HG02943 (cell line): ENCODE measurements at regions not wholly inside any gene's neighbourhood (a gene's known extent, or its start where the extent isn't known, plus 50 kb on each side); places are given as distances from the start of the nearest gene placed in this dataset.
"Not testable (repeated sequence)": the region's sequence is repeated elsewhere in the genome, so short reads cannot be mapped to it uniquely, and the experiment has no call there.

Source experiments
- ATAC-seq: cut with Tn5 transposase; IDR thresholded peaks from one replicate; pipeline ENCODE4 v1.9.1; 2021; ENCODE audit warnings: mild to moderate bottlenecking, low read depth, moderate library complexity; ENCODE audit not compliant: unreplicated experiment

DNA sequence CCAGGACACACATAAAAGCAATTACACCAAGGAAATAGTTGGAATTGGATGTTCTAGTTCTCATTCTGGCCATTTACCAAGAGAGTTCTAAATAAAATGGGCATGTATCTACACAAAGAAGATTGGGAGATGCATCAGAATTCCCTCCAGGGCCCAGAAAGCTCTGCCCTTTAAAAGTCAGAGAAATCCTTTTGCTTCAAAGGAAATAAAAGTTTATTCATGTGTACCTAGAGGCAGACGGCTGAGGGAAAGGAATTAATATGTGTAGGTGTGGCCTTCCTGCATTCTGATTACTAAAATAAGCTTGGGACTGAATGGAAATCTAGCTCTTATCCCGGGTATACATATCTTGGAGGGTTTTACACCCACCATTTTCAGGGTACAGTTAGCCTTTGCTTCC, 719.4 kb downstream of the SEMA5A start:
- ATAC-seq = no peak

DNA sequence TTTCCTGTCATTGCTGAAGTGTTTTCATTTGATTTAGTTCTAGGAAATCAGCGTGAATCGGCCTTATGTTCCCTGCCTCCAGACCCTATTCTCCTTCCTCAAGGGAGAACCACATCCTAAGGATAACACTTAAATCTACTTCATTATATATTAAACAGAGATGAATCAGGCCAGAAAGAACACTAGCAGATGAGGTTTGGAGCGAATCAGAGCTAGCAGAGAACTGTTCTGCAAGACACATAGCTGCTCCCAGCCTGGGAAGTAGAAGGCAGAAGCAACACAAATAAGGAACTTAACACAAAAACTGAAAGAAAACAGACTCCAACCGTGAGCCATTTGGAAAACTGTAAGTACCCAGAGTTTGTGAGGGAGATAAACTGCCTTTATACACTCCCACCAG, 718.2 kb downstream of the SEMA5A start:
- no peak for ATAC-seq

DNA sequence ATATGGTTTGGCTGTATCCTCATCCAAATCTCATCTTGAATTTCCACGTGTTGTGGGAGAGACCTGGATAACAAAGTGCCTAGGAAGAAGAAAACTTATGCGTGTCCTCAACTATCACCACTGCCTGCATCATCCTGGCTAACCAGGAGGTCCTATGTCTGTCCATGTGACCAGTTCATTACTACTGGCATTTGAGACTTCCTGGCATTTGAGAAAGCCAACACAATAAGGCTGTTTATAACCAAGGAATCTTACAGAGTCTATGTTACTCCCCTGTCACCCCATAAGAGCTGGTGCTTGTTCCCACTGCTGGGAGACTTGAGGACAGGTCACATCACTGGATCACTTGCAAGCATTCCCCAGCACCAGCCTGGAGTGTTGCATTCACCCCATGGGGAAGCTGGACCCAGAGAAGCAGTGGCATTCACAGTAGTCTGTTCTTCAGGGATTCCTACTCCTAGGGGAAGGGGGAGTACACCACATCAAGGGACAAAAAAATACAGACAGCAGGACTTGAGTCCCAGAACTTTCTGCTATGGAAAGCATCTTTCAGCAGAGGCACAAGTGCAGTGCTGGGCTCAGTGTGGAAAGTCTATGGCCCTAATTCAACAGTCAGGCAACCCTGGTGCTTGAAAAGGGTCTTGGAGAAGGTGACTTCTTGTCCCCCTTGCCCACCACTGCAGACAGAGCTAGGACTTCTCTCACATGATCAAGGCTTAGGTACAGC, 717.1 kb downstream of the SEMA5A start:
- ATAC-seq = no peak

DNA sequence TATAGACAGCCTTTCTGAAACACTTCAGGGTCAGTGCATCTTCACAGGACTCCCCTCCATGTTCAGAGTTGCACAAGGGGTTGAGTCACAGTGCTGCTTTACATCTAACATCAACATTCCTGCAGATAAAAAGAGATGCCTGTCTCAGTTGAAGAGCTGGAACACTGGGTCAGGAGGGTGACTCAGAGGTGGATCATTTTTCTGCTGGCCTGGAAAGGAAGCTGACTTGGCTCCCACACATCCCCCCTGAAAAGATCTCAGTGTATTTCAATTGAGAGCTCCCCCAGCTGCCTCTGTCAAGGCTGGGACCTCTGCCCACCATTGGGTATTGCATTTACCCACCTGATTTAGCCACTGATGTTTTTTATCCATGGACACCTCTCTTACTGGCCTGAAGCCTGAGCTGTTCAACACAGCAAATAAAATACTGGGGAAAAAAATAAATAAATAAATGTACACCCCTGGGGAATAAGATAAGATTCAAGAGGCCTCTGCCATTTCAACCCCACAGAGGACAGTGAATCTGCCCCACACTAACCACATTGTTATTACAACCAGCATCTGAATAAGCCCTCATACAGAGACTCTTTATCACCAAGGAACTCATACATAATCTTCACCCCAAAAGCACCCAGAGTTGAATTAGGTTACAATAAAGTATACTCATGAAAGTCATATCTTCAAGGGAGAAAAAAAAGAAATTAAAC, 716.4 kb downstream of the SEMA5A start:
- ATAC-seq = no peak

DNA sequence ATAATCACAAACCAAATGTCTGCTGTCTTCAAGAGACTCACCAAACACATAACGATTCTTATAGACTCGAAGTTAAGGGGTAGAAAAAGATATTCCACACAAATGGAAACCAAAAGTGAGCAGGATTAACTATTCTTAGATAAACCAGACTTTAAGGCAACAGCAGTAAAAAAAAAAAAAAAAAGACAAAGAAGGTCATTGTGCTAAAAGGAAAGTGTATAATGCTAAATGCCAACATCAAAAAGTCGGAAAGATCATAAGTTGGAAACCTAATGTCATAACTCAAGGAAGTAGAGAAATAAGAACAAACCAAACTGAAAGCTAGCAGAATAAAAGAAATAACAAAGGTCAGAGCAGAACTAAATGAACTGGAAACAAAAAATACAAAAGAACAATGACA, 714.6 kb downstream of the SEMA5A start:
- no peak for ATAC-seq

DNA sequence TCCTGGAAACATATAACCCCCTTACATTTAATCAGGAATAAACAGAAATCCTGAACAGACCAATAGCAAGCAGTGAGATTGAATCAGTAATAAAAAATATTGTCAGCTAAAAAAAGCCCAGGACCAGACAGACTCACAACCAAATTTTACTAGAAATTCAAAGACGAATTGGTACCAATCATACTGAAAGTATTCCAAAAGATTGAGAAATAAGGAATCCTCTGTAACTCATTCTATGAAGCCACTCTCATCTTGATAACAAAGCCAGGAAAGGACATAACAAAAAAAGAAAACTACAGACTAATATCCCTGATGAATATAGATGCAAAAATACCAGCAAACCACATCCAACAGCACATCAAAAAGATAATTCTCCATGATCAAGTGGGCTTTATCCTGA, 714.0 kb downstream of the SEMA5A start:
- ATAC-seq = no peak

DNA sequence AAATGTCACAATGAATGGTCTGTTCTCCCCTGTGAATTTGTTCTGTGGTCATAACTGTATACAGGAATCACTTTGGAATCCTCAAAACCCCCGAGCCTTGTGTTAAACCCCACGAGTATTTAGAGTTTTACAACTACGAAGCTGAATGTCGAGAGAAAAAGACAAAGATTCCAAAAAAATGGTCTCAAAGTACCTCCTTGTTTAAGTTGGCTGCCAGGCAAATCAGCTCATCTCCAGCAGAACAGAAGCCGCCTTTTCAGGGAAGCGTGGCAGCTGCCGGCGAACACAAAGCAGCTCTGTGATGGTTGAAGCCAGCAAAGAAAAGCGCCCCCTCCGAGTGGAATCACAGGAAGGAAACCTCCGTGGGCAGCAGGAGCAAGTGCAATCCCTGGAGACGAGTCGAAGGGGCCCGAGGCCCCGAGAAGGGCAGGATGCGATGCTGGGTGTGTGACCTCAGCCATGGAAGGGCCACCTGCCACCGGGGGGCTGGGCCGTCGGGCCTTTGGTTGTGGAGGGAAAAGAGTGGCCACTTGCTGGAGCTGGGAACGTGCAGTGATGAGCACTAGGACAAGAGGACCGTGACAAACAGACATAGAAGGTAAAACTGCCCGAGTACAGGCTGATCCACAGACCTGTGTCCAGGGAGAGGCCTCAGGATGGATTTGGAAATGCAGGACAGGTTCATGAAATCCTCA, 706.4 kb downstream of the SEMA5A start:
- no peak for ATAC-seq

DNA sequence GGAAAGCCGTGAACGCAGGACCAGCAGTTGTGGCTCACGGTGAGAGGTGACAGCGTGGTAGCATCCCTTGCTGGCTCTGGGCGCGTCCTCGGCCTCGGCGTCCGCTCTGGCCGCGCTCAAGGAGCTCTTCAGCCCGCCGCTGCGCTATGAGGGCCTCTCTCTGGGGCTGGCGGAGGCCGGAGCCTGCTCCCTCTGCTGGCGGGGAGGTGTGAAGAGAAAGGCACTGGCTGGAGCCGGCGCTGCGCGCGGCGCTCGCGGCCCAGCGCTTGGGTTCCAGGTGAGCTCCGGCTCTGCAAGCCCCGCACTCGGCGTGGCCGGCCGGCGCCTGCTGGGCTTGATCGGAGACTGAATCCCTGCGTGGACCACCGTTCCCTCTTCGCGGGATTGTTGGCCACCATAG, 705.6 kb downstream of the SEMA5A start:
- ATAC-seq = no peak

DNA sequence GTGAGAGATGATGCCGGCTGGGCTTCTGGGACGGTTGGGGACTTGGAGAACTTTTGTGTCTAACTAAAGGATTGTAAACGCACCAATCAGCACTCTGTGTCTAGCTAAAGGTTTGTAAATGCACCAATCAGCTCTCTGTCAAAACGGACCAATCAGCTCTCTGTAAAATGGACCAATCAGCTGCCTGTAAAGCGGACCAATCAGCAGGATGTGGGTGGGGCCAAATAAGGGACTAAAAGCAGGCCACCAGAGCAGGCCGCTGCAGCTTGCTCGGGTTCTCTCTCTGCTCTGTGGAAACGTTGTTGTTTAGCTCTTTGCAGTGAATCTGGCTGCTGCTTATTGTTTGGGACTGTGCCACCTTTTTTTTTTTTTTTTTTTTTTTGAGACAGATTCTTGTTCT, 705.1 kb downstream of the SEMA5A start:
- ATAC-seq = not testable (repeated sequence)

DNA sequence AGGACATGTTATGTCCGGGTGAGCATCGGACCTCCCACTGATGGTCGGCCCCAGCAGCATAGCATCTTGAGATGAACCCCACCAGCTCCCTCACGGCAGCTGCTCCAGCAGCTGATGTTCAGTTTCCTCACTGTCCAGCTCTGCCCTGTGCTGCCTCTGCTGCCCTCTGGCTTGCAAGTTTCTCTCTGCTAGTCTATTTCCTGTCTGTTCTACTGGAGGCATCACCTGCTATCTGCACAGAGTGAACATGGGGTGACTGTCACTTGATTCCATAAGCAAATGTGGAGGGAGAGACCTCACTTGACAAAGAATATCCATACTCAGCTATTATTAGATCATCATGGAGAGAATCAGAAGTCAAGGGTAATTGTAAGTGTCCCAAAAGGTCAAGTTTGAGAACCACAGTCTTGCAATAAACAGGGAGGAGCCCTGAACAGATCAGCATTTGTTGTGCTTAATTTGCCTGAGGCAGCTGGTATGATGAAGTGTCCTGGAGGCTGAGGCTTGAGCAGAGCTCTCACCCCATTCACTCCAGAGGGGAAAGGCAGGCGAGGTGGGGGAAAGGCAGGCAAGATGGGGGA, 702.8 kb downstream of the SEMA5A start:
- no peak for ATAC-seq

DNA sequence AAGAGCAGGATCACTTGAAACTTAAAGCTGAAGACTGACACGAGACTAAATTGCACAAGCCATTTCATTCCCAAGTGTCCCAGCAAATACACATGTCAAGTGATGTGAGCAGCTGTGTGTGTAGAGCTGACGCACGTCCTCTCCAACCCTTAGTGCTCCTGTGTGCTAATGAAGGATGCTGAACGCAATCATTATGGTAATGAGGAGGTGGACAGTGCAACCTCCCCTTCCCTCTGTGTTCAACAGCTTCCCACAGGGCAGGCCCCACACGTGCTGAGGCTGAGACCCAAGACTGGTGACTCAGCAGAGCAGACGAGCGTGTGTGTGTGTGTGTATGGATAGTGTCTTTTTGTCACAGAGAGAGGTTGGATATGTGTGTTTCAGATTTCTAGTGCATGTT, 702.1 kb downstream of the SEMA5A start:
- no peak for ATAC-seq

DNA sequence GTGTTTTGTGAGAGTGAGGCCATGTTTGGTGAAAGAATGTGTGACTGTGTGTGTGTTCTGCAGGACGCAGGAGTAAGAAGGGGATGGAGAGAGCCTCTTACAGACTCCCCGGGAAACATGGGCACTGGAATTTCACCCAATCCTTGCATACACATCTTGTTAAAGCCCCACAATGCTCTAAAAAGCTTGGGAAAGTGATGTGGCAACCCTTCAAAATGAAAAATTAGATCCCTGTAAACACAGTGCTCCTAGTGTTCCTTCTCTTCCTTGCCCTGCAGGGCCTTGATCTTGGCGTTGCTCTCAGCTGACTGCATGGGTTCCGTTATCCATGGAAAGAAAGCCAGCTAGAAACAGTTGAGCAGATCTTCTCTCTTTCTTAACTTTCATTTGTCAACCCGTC, 701.7 kb downstream of the SEMA5A start:
- ATAC-seq = no peak

DNA sequence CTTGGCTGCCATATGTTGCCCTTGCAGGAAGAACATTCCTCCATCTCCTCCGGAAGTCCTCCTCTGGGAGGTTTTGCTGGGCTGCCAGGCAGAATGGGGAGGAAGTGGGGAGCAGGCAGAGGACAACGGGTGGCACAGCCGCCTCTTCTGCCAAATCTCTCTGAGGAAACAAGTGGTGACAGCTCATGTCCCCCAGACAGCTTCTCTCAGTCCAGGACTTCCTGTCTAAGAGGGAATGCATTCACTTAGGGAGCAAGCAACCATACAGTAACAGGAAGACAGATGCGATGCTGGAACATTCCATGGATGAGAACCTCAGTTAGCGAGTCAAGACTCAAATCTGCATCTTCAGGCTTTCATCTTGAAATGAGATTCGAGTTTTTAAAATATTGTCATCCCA, 701.0 kb downstream of the SEMA5A start:
- no peak for ATAC-seq

DNA sequence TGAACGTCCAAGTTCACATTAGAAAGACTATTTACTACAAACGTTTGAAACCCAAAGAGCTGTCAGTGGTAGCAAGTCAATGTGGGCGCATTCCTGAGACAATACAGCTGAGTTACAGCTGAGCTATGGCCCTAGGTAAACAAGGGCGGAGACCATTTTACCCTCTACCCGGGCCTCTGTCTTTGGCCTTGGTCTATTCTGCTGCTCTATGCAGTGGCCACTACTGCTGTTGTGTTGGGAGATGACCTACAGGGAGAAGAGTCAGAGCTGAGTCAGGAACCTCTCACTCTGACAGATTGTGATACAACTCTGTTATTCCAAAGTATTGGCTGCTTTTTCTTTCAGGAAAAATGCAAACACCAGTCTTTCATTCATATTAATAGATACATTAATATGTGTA, 700.6 kb downstream of the SEMA5A start:
- no peak for ATAC-seq

DNA sequence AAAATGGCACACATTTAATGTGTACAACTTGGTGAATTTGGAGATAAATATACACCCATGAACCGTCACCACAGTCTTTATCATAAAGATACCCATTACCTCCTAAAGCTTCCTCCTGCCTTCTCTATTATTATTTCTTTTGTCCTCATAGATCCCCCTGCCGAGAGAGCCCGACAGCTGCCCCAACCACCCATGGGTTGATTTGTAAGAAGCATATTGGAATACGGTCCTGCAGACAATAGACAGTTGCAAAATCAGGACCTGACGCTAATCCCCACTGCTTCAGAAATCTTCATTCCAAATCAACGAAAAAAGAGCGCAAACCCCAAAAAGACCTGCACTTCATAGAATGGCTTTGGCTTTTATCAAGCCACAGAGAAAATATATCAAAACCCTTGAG, 697.5 kb downstream of the SEMA5A start:
- ATAC-seq = no peak

DNA sequence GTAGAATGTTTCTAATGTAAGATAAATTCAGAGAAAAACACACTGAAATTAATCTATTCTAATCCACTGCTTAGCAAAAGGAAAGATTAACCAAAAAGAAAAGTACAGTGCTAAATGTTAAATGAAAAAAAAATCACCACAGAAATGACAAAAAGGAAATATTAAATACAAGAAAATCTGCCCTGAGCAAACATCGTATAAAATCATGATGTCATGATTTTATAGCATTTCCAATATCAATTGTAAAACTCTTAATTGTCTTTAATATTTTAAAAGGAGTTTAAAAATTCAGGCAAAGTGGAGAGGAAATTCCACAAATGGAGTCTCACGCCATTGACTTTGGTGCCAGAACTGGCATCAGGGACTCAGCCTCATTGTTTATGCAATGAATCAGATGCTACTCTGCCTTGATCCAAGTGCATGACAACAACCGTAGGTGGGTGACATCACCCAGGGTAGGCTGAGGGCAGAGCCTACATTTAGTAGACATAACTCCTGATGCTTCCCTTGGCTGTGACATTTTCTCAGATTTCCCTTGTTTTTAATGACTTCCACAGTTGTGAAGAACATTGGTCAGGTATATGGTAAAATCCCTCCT, 696.8 kb downstream of the SEMA5A start:
- ATAC-seq = no peak

DNA sequence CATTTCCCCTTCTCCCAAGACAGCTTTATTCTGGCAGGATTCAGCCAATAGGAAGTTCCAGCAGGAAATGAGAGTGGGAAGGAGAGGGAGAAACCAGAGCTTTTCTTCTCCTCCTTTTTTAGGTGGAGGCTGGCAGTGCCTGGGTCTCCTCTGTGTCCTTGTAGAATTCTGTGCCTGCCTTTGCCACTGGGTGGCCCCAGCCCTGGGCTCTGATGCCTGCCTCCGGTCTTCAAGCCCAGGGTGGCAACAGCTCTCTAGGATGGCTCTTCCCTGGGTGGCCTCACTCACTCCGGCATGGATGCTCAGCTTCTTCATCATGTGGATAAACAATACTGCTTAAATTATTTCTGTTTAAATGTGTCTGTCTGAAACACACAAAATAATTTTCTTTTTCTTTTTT, 694.8 kb downstream of the SEMA5A start:
- ATAC-seq = no peak

DNA sequence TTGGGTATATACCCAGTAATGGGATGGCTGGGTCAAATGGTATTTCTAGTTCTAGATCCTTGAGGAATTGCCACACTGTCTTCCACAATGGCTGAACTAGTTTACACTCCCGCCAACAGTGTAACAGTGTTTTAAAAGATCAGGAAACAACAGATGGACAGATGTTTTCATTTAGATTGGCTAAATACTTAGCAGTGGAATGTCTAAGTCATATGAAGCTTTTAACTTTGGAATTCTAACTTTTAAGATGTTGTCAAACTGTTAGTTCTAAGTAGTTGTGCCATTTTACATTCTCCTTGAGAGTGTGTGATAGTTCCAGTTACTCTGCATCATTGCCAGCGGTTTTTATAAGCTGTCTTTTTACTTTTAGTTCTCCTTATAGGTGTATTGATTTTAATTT, 688.8 kb downstream of the SEMA5A start:
- ATAC-seq = no peak

DNA sequence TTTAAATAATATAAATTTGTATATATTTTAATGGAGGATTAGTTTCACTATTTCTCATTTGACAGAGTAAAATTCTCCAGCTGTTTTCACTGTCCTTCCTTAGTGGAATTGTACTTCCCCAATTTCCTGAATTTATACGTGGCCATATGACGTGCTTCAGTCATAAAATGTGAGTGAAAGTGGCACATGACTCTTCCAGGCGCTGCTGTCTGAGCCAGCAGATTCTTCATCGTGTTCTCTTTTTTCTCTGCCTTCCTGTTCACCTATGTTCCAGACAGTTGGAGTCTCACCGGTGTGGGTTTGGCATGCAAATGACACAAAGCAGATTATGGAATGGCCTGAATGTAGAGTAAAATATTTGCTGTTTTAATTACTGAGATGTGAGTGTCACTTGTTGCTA, 684.1 kb downstream of the SEMA5A start:
- ATAC-seq = no peak

DNA sequence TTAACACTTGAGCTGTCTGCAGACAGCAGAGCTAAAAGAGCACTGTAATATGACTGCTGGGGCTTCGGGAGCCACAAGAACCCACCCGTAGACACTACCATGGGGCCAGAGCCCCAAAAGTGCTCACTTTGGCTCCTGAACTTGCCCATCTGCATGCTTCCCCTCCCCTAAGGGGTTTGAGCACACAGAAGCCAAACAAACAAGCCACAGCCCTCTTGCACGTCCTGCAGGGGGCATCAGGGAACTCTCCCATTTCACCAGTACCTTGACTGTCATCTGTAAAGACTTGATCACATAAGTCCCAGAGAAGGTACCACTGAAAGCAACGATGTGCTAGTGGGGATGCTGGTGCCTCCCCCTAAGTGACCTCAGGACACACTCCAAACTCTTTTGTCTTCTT, 681.8 kb downstream of the SEMA5A start:
- no peak for ATAC-seq

DNA sequence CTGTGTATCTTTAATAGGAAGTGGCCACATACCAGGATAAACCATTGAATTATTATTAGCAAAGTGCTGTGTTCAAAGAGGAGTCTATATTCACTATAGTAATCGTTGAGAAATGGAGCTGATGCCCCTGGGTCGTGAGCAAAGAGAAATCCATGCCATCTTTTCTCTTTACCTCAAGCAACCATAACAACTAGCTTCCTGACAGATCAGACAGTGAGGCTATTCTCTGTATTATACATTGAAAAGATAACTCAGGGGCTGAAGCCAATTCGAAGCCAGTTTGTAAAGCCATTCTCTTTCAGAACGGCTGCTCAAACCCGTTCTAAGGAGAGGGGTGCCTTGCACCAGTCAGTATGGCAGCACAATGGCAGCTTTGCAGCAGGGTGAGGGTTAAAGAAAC, 680.6 kb downstream of the SEMA5A start:
- ATAC-seq = no peak
